ENCODE measurements at regions not wholly inside any gene's neighbourhood (a gene's known extent, or its start where the extent isn't known, plus 50 kb on each side); places are given as distances from the start of the nearest gene placed in this dataset.

DNA sequence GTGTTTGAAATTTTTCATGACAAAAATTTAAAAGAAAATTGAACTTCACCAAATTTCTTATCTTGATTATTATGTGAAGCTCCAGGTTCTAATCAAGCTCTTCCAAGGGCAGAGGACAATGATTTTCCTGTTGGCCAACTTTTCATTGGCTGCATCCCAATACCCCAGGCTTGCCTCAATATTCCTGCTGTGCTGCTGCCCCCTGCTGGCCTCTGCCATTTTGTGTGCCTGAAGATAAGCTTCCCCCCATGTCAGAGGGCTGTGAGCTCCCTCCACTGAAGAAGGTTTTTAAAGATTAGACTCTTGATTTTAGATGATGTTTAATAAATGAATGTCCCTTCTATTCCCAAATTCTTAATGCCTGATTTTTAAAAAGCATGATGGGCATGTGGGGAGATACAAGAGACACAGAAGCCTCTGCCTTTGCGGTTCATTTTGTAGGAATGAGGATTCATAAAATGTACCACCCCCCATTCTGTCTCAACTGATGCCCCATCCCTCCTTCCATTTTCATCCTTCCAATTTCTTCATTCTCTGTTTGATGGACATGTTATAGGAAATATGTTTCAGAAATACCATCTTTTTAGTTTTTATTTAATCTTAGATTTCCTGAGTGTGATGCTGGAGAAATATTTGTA lies 76.7 kb upstream of the RGS6 start:
- peak; percentile 10 for DNase-seq

DNA sequence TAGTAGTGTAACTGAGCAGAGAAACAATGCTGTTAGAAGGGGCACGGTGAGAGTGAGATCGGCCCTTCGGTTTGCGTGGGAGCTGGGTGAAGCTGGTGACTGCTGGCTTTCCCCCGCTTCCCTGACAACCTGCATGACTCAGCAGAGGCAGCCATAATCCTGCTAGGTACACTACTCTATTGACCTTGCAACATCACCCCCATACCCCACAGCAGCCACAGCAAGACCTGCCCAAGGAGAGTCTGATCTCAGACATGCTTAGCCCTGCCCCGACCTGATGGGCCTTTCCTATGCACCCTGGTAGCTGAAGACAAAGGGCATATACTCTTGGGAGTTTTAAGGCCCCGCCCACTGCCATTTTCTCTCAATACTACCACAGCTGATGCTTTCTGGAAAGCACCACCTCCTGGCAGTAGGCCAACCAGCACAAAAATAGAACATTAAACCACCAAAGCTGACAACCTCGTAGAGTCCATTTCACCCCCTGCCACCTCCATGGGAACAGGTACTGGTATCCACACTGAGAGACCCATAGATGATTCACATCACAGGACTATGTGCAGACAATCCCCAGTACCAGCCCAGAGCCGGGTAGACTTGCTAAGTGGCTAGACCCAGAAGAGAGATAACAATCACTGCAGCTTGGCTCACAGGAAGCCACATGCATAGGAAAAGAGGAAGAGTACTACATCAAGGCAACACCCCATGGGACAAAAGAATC lies 75.9 kb upstream of the RGS6 start:
- no peak for DNase-seq

DNA sequence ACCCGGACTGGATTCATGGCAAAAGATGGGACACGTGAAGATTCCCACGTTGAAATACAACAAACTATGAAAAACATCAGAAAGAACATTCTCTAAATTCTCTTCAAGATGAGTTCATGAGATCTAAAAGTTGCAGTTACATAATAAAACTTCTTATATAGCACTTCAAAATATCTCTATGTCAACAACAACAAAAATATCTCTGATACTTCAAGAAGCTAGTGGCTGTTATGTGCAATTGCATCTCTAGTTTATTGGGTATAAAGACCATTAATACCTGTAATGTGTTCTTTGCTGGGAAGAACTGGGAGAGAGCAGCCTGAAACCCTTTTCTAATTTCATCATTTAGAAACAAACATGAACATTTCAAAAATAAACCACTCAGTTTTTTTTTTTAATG lies 69.2 kb upstream of the RGS6 start:
- DNase-seq = no peak

DNA sequence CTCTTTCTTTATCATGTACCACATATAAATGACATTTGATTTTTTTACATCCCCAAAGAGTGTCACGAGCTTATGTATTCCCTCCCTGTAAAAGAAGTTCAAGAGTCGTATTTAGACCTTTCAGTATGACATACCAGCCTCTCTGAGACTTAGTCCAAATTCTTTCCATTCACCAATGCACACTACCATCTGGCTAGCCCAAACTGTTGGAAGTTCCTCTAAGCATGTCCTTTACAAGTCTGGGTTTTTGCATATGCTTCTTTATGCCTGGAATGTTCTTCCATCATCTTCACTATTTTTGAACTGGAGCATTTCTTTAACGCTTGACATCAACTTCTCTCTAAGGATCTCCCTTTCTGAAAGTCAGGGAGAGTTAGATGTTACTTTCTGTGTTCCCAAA lies 68.5 kb upstream of the RGS6 start:
- no peak for DNase-seq

Data from NCI-H1436 (cell line).